D721Med (cell line): ENCODE measurements at regions not wholly inside any gene's neighbourhood (a gene's known extent, or its start where the extent isn't known, plus 50 kb on each side); places are given as distances from the start of the nearest gene placed in this dataset.

Source experiments
- DNase-seq: peaks from one replicate; pipeline ENCODE4 v3.0.0; 2011; ENCODE audit warnings: low spot score; ENCODE audit not compliant: insufficient read length
- FAIRE-seq: peaks from 2 replicates; lab custom pipeline; 2011; peaks lifted over from hg19 to GRCh38; lab: Jason Lieb, UNC
- CTCF ChIP-seq: IDR thresholded peaks from 2 replicates; pipeline ENCODE4 v1.5.1; 2012; ENCODE audit warnings: mild to moderate bottlenecking, control low read depth; ENCODE audit not compliant: insufficient read depth; ENCODE audit errors: missing control alignments

DNA sequence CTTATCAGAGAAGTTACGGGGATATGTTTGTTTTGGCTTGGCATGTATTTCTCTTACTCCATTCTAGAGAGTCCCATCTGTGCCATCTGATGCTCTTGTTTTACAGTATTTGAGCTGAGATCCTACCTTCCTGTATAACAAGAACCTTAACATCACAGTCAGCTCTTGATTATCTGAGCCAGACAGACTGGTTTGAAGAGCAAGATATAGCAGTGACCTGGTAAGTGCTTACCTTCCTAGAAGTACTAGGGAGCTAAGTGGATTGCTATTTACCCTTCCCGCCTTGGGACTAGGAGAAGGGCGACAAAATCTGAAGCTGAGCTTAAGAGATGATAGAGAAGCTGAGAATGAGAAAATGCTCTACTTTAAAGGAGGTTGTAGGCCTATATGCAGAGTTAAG, 235.3 kb downstream of the CSNK2A3 start:
- FAIRE-seq (no peak), DNase-seq (no peak)
- TF ChIP-seq CTCF = no peak

GRCh38 chr11:11115475-11115874, 237.6 kb downstream of the CSNK2A3 start:
- TF ChIP-seq CTCF = no peak
- FAIRE-seq (no peak), DNase-seq (no peak)

DNA sequence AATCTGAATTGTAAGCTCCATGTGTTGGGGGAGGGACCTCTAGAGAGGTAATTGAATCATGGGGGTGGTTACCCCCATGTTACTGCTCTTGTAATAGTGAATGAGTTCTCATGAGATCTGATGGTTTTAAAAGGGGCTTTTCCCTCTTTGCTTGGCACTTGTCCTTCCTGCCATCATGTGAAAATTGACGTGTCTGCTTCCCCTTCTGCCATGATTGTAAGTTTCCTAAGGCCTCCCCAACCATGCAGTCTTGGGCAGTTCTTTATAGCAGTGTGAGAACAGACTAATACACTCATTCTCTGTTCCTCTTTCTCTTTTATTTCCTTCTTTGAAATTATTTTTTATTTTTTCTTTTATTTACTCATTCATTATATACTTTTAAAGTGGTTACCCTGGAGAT, 239.4 kb downstream of the CSNK2A3 start:
- no peak for TF ChIP-seq CTCF
- no peak for FAIRE-seq
- DNase-seq = no peak

DNA sequence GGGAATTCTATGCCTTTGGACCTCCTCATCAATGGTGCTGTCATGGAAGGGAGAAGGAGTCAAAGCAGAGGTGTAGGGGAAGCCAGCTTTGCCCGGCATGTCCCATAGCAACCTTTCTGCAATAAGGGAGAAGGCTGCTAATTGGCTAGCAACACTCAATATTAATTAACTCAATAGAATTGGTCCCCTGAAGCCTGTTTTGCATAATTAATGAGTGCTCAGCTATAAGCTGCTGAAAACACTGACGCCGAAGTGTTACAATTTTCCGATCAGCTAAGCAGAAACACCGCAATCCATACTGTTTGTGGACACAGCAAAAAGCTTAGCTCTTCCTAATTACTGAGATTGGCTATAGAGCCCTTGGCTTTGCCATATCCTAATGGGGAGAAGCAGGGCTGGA, 245.0 kb downstream of the CSNK2A3 start:
- no peak for TF ChIP-seq CTCF
- DNase-seq (no peak), FAIRE-seq (no peak)

DNA sequence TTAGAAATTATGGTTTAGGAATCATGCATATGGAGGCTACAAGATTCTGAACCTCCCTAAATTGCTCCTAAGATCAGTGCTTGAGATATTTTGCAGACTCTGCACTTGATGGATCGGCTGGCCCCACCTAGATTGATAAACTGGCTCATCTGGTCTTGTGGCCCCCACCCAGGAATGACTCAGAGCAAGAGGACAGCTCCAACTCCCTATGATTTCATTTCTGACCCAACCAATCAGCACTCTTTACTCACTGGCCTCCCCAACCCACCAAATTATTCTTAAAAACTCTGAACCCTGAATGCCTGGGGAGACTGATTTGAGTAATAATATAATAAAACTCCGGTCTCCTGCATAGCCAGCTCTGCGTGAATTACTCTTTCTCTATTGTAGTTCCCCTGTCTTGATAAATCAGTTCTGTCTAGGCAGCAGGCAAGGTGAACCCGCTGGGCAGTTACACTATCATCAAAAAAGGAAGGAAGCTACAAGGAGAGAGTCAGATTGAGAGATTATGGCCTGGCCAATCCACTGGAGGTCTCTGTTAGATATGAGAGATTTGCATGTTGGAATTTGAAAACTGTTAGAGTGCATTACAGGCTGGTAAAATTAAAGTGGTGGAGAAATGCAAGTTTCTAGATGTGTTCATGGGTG, 245.8 kb downstream of the CSNK2A3 start:
- DNase-seq (no peak), FAIRE-seq (no peak)
- no peak for TF ChIP-seq CTCF

DNA sequence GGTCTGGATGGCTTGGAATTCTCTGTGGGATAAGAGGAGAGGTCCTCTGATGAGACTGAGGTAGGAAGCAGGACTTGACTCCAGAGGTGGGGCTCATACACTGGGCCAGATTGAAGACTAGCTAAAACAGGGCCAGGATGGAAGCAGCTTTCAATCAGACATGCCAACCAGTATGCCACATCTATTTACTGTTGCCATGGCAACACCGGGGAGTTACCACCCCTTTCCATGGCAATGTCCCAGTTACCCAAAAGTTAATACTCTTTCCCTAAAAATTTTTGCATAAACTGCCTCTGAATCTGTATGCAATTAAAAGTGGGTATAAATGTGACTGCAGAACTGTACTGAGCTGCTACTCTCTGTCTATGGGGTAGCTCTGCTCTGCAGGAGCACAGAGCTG, 247.5 kb upstream of the ZBED5 start:
- no peak for FAIRE-seq
- TF ChIP-seq CTCF = no peak
- no peak for DNase-seq

DNA sequence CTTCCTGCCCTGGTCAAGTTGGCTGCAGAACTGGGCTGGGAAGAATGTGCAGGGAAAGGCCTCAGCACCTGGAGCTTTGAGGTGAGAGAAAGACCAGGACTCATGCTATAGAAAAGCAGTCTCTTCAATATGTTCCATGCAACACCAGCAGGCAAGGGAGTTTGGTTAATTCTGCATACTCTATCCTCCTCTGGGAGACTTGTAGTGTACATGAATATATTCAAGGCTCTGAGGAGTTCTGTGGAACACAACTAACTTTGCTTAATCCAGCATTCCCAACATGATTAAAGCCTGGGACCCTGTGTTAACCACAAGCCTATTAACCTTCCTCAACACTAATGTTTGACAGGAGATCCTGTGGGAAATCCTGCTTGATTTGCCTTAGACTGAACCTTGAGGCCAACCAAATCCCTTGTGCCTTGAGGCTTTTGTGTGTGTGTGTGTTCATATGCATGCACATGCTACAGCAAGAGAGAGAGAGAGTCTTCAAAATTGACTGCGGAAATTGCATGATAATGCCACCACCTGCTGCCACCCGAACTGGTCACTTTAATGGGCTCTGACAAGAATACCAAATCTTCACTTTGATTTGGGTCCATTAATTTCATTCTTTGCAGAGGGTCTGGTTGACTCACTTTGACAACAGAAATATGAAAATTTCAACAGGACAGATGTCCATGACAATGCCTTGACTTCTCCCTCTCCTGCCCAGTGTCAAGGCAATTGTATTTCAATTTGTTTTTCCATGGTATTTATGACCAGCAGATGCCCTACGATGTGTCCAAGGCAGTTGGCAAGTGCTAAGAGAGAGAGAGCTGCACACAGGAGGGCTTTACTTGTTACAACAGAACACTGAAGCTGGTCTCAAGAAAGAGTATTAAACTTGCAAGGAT, 238.2 kb upstream of the ZBED5 start:
- no peak for FAIRE-seq

More for the DNA sequence above, 238.2 kb upstream of the ZBED5 start:
- no peak for TF ChIP-seq CTCF
- DNase-seq = no peak
